CD4-positive, CD25-positive, alpha-beta regulatory T cell (primary cell): ENCODE measurements at regions not wholly inside any gene's neighbourhood (a gene's known extent, or its start where the extent isn't known, plus 50 kb on each side); places are given as distances from the start of the nearest gene placed in this dataset.
"Not testable (repeated sequence)": the region's sequence is repeated elsewhere in the genome, so short reads cannot be mapped to it uniquely, and the experiment has no call there.

Source experiments
- ATAC-seq, 2 donors: fragments of 150-1000 bp; cut with Tn5 transposase; one replicate each; pipeline ENCODE4 v1.10.0; 2021; ENCODE audit warnings: low read depth in 2 of 2, moderate number of reproducible peaks in 2 of 2, moderate library complexity in 1 of 2
- DNase-seq, 3 donors: peaks; one replicate each; pipeline versions ENCODE4 v3.0.0 to v3.0.0-alpha.2; 2012 to 2022; ENCODE audit warnings: mixed read lengths in 1 of 3
- H3K27ac ChIP-seq: one replicate; pipeline ENCODE4 v1.7.0; 2013; ENCODE audit warnings: mild to moderate bottlenecking, low read length; ENCODE audit not compliant: insufficient read depth, poor library complexity, severe bottlenecking
- H3K27me3 ChIP-seq: one replicate; pipeline ENCODE4 v1.7.0; 2013; ENCODE audit warnings: low read length; ENCODE audit not compliant: control insufficient read depth, insufficient read depth
- H3K36me3 ChIP-seq: one replicate; pipeline ENCODE4 v1.7.0; 2013; ENCODE audit warnings: mild to moderate bottlenecking, low read length, moderate library complexity; ENCODE audit not compliant: control insufficient read depth, insufficient read depth
- H3K4me1 ChIP-seq: 2 replicates; pipeline ENCODE4 v1.7.0; 2013; ENCODE audit warnings: mild to moderate bottlenecking, low read length; ENCODE audit not compliant: insufficient read depth, control insufficient read depth, poor library complexity, severe bottlenecking
- H3K4me3 ChIP-seq: one replicate; pipeline ENCODE4 v1.7.0; 2013; ENCODE audit warnings: low read depth, mild to moderate bottlenecking, low read length, moderate library complexity
- H3K9me3 ChIP-seq, 2 experiments: 1 replicate in 1 of 2; 2 replicates in 1 of 2; pipeline ENCODE4 v1.7.0; 2013; ENCODE audit warnings: low read length in 2 of 2, mild to moderate bottlenecking in 1 of 2, moderate library complexity in 1 of 2; ENCODE audit not compliant: control insufficient read depth in 2 of 2
- H3K27ac Mint-ChIP-seq, 3 donors: one replicate each; pipeline ENCODE4 v1.8.0; 2020 to 2022; ENCODE audit warnings: mild to moderate bottlenecking in 3 of 3, mixed read lengths in 3 of 3, moderate library complexity in 2 of 3
- H3K27me3 Mint-ChIP-seq: one replicate; pipeline ENCODE4 v1.8.0; 2022; ENCODE audit warnings: mild to moderate bottlenecking, mixed read lengths
- H3K36me3 Mint-ChIP-seq: one replicate; pipeline ENCODE4 v1.8.0; 2020; ENCODE audit warnings: mixed read lengths
- H3K4me1 Mint-ChIP-seq, 4 donors: one replicate each; pipeline ENCODE4 v1.8.0; 2020 to 2022; ENCODE audit warnings: mixed read lengths in 4 of 4, mild to moderate bottlenecking in 1 of 4
- H3K4me3 Mint-ChIP-seq, 4 donors: one replicate each; pipeline ENCODE4 v1.8.0; 2020 to 2022; ENCODE audit warnings: mild to moderate bottlenecking in 4 of 4, mixed read lengths in 4 of 4, moderate library complexity in 3 of 4
- H3K9me3 Mint-ChIP-seq, 7 donors: one replicate each; pipeline ENCODE4 v1.8.0; 2020 to 2022; ENCODE audit warnings: mixed read lengths in 7 of 7, mild to moderate bottlenecking in 3 of 7, moderate library complexity in 2 of 7

GRCh38 chr9:65566018-65566417, 109.7 kb upstream of the ZNG1E start:
- not testable (repeated sequence) for DNase-seq, H3K27ac ChIP-seq, H3K36me3 Mint-ChIP-seq, H3K4me1 ChIP-seq, H3K9me3 ChIP-seq, H3K27ac Mint-ChIP-seq, H3K36me3 ChIP-seq, H3K9me3 Mint-ChIP-seq, H3K27me3 Mint-ChIP-seq, H3K27me3 ChIP-seq, ATAC-seq, H3K4me1 Mint-ChIP-seq, H3K4me3 ChIP-seq
- peak overlapping the region in 1 of 4 donors; percentile 51 for H3K4me3 Mint-ChIP-seq

- H3K4me3 ChIP-seq, H3K36me3 Mint-ChIP-seq, H3K27ac ChIP-seq, H3K36me3 ChIP-seq, H3K4me1 ChIP-seq, ATAC-seq, H3K9me3 ChIP-seq, H3K4me3 Mint-ChIP-seq, H3K27ac Mint-ChIP-seq, H3K9me3 Mint-ChIP-seq, DNase-seq, H3K27me3 Mint-ChIP-seq, H3K4me1 Mint-ChIP-seq, H3K27me3 ChIP-seq: not testable (repeated sequence)
Measured at GRCh38 chr9:65519018-65519417, 156.7 kb upstream of the ZNG1E start.

GRCh38 chr9:65514465-65514864, 161.3 kb upstream of the ZNG1E start:
- H3K27ac Mint-ChIP-seq, H3K4me1 ChIP-seq, H3K9me3 ChIP-seq, H3K4me1 Mint-ChIP-seq, H3K36me3 ChIP-seq, H3K9me3 Mint-ChIP-seq, H3K27me3 ChIP-seq, ATAC-seq, H3K27ac ChIP-seq, H3K4me3 Mint-ChIP-seq, DNase-seq, H3K36me3 Mint-ChIP-seq, H3K27me3 Mint-ChIP-seq, H3K4me3 ChIP-seq: not testable (repeated sequence)

- H3K4me3 ChIP-seq, H3K27me3 ChIP-seq, H3K9me3 Mint-ChIP-seq, H3K27ac ChIP-seq, H3K4me1 ChIP-seq, H3K27ac Mint-ChIP-seq, DNase-seq, H3K36me3 ChIP-seq, H3K4me3 Mint-ChIP-seq, H3K9me3 ChIP-seq, H3K27me3 Mint-ChIP-seq, H3K4me1 Mint-ChIP-seq, ATAC-seq, H3K36me3 Mint-ChIP-seq: not testable (repeated sequence)
Measured at GRCh38 chr9:65507897-65508296, 167.8 kb upstream of the ZNG1E start.

GRCh38 chr9:65504686-65505085, 171.0 kb upstream of the ZNG1E start:
- H3K36me3 ChIP-seq, H3K9me3 ChIP-seq, H3K27me3 ChIP-seq, H3K27ac ChIP-seq, H3K27me3 Mint-ChIP-seq, H3K4me1 Mint-ChIP-seq, H3K27ac Mint-ChIP-seq, DNase-seq, H3K4me1 ChIP-seq, H3K36me3 Mint-ChIP-seq, H3K4me3 ChIP-seq, H3K4me3 Mint-ChIP-seq, H3K9me3 Mint-ChIP-seq, ATAC-seq: not testable (repeated sequence)

- not testable (repeated sequence) for H3K36me3 Mint-ChIP-seq, H3K27me3 ChIP-seq, H3K27ac Mint-ChIP-seq, ATAC-seq, H3K4me1 Mint-ChIP-seq, H3K36me3 ChIP-seq, H3K9me3 Mint-ChIP-seq, H3K27me3 Mint-ChIP-seq, DNase-seq, H3K4me3 Mint-ChIP-seq, H3K27ac ChIP-seq, H3K4me3 ChIP-seq, H3K9me3 ChIP-seq, H3K4me1 ChIP-seq
Measured at GRCh38 chr9:65503696-65504095, 172.0 kb upstream of the ZNG1E start.

- not testable (repeated sequence) for DNase-seq, H3K27me3 Mint-ChIP-seq, H3K4me3 ChIP-seq, H3K27ac ChIP-seq, H3K4me3 Mint-ChIP-seq, H3K36me3 ChIP-seq, H3K4me1 ChIP-seq, H3K27ac Mint-ChIP-seq, H3K9me3 Mint-ChIP-seq, ATAC-seq, H3K4me1 Mint-ChIP-seq, H3K36me3 Mint-ChIP-seq, H3K9me3 ChIP-seq, H3K27me3 ChIP-seq
Measured at GRCh38 chr9:65482890-65483289, 192.8 kb upstream of the ZNG1E start.

GRCh38 chr9:65481291-65481690, 194.4 kb upstream of the ZNG1E start:
- H3K36me3 ChIP-seq, H3K27ac ChIP-seq, H3K9me3 Mint-ChIP-seq, ATAC-seq, DNase-seq, H3K4me3 ChIP-seq, H3K27ac Mint-ChIP-seq, H3K27me3 Mint-ChIP-seq, H3K4me1 Mint-ChIP-seq, H3K9me3 ChIP-seq, H3K4me3 Mint-ChIP-seq, H3K36me3 Mint-ChIP-seq, H3K4me1 ChIP-seq, H3K27me3 ChIP-seq: not testable (repeated sequence)
